ENCODE measurements at regions not wholly inside any gene's neighbourhood (a gene's known extent, or its start where the extent isn't known, plus 50 kb on each side); places are given as distances from the start of the nearest gene placed in this dataset.
A peak's percentile ranks its signal among the peaks of the same experiment; 100 is the strongest.

DNA sequence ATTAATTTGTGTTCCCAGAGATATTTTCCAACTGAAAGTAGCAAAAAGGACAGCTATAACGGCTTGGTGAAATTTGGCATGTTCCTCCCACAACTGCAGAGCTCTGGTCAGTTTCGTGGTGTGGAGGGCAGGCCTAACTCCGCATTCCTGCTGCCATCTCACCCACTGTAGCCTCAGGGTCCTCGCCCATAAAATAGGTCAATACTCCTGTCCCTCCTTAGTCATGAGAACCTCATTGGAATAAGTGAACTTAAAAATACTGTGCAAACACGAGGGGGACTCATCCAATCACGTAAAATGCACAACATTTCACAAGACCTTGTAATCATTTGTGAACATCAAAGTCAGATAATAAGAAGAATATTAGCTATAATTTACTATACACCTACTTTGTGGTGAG is 143.5 kb upstream of the NCKAP5 start:
- DNase-seq (ENCODE audit: low spot score) = no peak

GRCh38 chr2:133712369-133712768 is 144.1 kb upstream of the NCKAP5 start:
- no peak for DNase-seq (ENCODE audit: low spot score)

More for the DNA sequence above, 143.5 kb upstream of the NCKAP5 start:
- in situ Hi-C loops (cut with HindIII; ENCODE audit: low sequenced_read_pairs) = no loop called here

DNA sequence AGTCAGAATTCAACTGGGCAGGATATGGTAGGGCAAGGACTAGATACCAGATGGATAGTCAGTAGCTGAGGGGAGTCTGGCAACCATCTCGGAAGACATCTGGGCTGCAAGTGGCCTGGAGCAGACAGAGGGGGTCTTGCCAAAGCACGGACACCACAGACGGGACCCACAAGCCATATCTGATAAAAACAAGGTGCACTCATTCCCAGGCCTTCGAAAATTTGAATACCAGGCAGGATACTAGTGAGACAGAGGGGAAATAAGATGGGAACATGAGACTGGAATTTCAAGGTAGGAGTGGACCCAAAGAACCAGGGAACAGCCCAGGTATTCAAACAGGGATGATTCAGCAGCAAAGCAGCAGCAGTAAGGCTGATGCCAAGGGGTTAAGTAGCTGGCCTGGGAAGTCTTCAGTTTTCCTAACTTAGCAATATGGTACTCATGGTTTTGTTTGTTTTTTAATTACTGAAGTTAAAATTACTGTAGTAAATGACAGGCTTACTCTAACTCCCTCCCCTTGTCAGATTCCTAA is 144.9 kb upstream of the NCKAP5 start:
- no peak for DNase-seq (ENCODE audit: low spot score)
- in situ Hi-C loops (cut with HindIII; ENCODE audit: low sequenced_read_pairs) = no loop called here

More at GRCh38 chr2:133712369-133712768, 144.1 kb upstream of the NCKAP5 start:
- in situ Hi-C loops (cut with HindIII; ENCODE audit: low sequenced_read_pairs) = no loop called here

DNA sequence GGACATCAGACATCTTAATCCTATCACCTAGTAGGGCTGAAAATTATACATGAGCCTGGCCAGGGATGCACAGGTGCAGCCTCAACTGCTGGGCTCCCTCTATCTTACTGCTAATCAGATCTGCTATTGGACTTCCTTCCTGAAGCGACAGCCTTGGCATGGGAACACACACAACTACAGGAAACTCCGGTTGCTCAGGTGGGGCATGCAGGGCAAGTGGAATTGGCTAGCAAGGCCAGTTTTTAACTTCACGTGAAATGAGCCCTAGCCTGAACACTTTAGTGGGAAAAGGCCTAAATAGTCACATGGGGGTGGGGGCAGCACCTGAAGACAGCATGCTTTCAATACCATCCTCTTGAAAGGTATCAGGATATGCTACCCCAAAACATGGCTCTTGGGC is 147.9 kb upstream of the NCKAP5 start:
- DNase-seq (ENCODE audit: low spot score) = no peak
- in situ Hi-C loops (cut with HindIII; ENCODE audit: low sequenced_read_pairs) = no loop called here

- no peak for DNase-seq (ENCODE audit: low spot score)
- in situ Hi-C loops (cut with HindIII; ENCODE audit: low sequenced_read_pairs) = no loop called here
Observed at GRCh38 chr2:133717497-133717896, 149.2 kb upstream of the NCKAP5 start.

DNA sequence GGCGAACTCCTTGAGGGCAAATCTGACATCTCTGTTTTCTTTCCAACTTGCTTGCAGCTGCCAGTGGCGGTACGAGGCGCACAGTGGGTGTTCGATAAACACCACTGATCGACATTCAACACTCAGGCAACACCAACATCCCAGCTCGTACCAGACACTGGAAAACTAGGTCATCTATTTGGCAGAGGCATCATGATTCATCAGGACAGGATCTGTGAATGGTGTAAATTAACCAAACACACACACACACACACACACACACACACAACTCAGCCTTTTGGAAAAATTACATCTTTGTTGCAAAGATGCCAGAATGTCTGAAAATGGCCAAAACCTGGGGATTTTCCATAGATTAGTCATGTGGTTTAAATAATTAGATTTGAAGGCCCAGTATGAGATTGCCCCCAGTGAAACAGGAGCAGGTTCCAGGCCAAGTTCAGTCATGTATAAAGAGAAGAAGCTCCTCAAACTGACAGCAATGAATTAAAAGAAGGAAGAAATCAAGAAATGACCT is 150.5 kb upstream of the NCKAP5 start:
- in situ Hi-C loops (cut with HindIII; ENCODE audit: low sequenced_read_pairs) = no loop called here
- peak; percentile 97 for DNase-seq (ENCODE audit: low spot score)

- no peak for DNase-seq (ENCODE audit: low spot score)
- in situ Hi-C loops (cut with HindIII; ENCODE audit: low sequenced_read_pairs) = no loop called here
Observed at GRCh38 chr2:133720429-133720828, 152.2 kb upstream of the NCKAP5 start.

GRCh38 chr2:133721118-133721517 is 152.9 kb upstream of the NCKAP5 start:
- in situ Hi-C loops (cut with HindIII; ENCODE audit: low sequenced_read_pairs) = no loop called here
- no peak for DNase-seq (ENCODE audit: low spot score)

DNA sequence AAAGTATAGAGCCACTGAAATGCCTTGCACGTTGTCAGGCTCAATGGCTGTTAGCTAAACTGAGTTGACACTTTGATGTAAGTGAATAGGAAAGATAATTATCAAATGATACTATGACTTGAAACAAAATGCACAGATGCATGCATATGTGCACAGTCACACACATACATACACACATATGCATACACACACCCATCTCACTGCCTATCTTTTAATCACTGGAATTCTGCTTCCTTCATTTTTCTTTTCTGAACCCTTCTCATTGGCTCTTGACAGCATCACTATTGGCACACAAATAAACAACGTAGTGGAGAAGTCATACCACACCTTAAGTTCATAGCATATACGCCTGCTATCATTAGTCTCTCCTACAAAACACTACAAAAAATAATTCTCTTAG is 154.9 kb upstream of the NCKAP5 start:
- DNase-seq (ENCODE audit: low spot score) = no peak
- in situ Hi-C loops (cut with HindIII; ENCODE audit: low sequenced_read_pairs) = no loop called here

DNA sequence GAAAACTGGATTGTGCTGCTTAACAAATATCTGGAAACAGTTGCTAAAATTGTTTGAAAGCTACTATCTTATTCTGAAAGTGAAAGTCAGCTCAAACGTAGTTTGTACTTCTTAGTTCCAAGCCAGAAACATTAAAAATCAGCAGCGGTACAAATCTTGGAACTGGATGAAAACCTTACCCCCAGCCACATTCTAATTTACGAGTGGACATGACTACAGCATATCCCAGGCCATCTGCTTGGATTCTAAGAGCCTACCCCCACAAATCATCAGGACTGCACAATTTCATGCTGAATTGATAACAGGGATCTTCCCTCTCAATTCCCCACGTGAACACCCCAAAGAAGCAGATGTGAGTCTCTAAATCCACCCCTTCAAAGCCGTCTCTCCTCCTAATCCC is 158.7 kb upstream of the NCKAP5 start:
- no peak for DNase-seq (ENCODE audit: low spot score)
- in situ Hi-C loops (cut with HindIII; ENCODE audit: low sequenced_read_pairs) = no loop called here

DNA sequence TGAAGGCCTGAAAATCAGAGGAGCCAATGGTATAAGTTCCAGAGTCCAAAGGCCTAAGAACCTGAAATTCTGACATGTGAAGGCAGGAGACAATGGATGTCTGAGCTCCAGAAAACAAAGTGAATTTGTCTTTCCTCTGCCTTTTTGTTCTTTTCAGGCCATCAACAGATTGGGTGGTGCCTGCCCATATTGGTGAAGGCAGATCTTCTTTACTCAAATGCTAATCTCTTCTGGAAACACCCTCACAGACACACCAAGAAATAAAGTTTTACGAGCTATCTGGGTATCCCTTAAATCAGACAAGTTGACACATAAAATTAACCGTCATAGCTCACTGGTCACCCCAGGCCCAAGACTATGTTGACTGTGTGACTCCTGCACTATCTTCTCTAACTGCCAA is 163.8 kb upstream of the NCKAP5 start:
- in situ Hi-C loops (cut with HindIII; ENCODE audit: low sequenced_read_pairs) = no loop called here
- DNase-seq (ENCODE audit: low spot score) = no peak

DNA sequence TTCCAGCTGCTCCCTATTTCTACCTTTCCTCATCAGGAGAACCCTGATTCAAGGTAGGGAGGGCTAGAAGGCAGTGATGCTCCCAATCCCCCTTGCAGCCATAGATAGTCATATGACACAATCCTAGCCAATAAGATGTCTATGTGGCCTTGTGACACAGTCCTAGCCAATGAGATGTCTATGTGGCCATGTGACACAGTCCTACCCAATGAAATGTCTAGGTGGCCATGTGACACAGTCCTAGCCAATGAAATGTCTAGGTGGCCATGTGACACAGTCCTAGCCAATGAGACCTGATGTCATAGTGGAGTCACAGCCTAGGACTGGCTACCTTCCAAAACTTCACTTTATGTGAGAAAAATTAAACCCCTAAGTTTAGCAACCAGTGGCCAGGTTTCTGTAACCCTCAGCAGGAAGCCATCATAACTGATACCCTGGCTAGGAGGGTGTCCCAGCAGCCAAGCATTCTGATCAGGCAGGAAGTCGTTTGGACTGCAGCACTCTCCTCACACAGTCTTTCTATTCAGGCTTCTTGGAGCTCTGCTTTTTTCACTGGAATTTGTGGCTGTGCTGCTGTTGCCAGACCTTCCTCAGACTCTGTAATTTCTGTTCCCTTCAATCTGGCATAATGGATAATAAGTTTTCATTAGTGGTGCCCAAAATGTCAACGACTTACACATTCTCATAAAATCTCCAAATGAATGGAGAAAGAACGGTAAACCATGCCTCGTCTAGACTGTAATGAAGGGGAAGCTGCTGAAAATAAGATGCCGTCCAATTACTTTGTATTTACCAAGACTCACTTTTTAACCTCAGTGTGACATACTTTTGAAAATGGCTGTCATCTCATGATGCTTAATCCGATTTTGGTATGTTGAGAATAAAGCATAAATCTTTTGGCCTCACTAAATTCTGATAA is 165.0 kb upstream of the NCKAP5 start:
- in situ Hi-C loops (cut with HindIII; ENCODE audit: low sequenced_read_pairs) = no loop called here
- no peak for DNase-seq (ENCODE audit: low spot score)

DNA sequence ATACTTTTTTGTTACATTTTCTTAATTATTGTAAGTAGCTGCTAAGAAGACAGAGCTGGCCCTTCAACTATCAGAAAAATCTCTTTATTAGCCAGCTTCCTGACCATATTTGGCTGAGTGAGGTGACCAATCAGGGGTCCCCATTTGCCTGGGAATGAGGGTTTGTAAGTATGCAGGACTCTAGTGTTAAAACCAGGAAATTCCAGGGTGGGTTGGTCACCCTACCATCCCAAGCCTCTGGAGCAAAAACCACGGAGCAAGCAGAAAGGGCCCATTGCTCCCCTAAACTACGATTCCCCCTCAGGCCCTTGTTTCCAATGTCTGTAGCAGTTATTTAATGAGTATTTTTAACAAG is 165.6 kb upstream of the NCKAP5 start:
- no peak for DNase-seq (ENCODE audit: low spot score)
- in situ Hi-C loops (cut with HindIII; ENCODE audit: low sequenced_read_pairs) = no loop called here

DNA sequence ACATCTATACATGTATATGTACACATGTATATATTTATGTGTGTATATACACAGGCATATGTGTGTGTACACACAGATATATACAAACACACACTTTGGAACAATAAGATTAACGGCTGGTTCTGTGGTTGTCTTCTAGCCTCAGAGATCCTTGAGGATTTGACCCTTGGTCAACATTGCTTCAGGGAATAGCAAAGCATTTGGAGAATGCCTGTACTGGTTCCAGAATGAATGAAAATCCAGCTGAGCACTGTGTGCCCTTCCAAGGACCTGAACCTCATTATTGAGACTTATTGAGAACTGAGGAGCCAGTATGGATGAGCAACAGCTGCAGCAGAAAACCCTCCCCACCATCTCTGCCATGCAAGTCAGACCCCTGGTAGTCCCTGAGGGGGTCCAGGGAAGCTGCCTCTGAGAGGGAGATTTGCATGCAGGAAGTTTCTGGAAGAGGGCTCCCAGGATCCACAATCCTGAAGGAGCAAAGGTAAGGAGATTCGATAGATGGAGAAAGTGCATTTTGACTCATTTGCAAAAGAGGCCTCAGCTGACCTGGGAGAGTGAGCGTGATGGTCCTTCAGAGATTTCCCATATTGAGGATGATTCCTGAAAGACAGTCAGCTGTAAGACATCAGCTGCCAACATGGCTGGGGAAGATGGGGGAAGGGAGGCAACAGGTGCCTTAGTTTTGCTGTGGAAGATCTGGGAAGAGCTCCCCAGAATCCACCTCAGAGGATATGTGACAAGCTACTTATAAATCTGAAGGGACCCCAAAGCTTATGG is 166.6 kb upstream of the NCKAP5 start:
- no peak for DNase-seq (ENCODE audit: low spot score)
- in situ Hi-C loops (cut with HindIII; ENCODE audit: low sequenced_read_pairs) = no loop called here

DNA sequence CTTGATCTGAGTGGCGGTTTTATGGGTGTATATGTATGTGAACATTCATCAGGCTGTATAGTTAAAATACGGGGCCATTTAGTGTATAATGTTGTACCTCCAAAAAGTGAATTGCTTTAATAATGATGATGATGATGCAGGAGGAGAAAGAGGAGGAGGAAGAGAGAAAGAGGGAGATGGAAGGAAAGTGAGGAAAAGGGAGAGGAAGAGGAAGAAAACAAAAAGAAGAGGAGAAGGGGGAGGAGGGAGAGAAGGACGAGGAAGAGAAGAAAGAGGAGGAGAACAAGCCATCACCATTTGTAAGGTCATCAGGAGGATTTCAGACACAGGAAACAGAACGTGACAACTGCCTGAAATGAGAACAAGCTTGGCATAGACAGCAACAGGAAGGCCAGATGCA is 168.4 kb upstream of the NCKAP5 start:
- DNase-seq (ENCODE audit: low spot score) = no peak
- in situ Hi-C loops (cut with HindIII; ENCODE audit: low sequenced_read_pairs) = no loop called here

GRCh38 chr2:133737242-133737993 is 169.2 kb upstream of the NCKAP5 start:
- in situ Hi-C loops (cut with HindIII; ENCODE audit: low sequenced_read_pairs) = no loop called here
- no peak for DNase-seq (ENCODE audit: low spot score)

GRCh38 chr2:133739039-133739438 is 170.8 kb upstream of the NCKAP5 start:
- in situ Hi-C loops (cut with HindIII; ENCODE audit: low sequenced_read_pairs) = no loop called here
- no peak for DNase-seq (ENCODE audit: low spot score)

- in situ Hi-C loops (cut with HindIII; ENCODE audit: low sequenced_read_pairs) = no loop called here
- no peak for DNase-seq (ENCODE audit: low spot score)
Observed at GRCh38 chr2:133740500-133740899, 172.2 kb upstream of the NCKAP5 start.

DNA sequence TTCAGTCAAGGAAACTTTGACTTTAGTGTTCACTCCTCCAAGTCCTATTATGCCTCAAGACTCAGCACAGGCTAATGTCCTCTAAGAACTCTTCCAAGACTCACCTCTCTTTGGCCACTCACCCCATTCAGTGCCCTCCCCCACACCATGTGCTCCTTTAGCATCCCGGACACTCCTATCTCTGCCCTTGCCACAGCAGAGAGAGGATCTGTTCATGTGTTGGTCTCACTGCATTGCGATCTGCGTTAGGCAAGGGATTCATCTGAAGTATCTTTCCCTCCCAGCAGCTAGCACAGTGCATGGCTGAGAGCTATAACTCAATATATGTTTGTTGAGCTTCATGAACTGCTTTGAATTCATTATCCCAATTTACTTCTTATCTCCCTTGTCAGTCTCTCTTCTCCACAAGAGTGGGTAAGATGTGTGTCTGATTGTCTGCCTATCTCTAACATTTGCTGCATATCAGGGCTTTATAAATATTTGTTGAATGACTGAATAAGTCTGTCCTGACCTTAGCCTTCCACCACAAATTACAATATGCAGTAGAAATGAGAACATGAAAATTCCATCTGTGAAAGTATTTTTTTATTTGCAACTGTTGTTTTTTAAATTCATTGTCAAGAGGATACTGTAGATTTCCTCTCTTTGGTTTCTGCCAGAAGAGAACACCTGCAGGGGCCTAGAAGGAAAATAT is 179.9 kb upstream of the NCKAP5 start:
- no peak for DNase-seq (ENCODE audit: low spot score)
- in situ Hi-C loops (cut with HindIII; ENCODE audit: low sequenced_read_pairs) = no loop called here

All from G401 (cell line).